Keratinocyte (primary cell): ENCODE measurements at regions not wholly inside any gene's neighbourhood (a gene's known extent, or its start where the extent isn't known, plus 50 kb on each side); places are given as distances from the start of the nearest gene placed in this dataset.

Experiments used
- DNase-seq: peaks from one replicate; pipeline ENCODE4 v3.0.0-alpha.2; 2011; ENCODE audit warnings: low read depth, missing footprints, low spot score
- FAIRE-seq: peaks from 2 replicates; lab custom pipeline; 2011; peaks lifted over from hg19 to GRCh38; lab: Jason Lieb, UNC
- H2AFZ ChIP-seq: 2 replicates; pipeline ENCODE4 v1.6.0; 2012; ENCODE audit warnings: low read length, control low read depth, inconsistent platforms; ENCODE audit not compliant: control insufficient read depth
- H3K27ac ChIP-seq: 2 replicates; pipeline ENCODE4 v1.5.1; 2011; ENCODE audit warnings: low read length; ENCODE audit not compliant: control insufficient read depth, insufficient read depth
- H3K27me3 ChIP-seq: 3 replicates; pipeline ENCODE4 v1.6.0; 2011; ENCODE audit warnings: low read length; ENCODE audit not compliant: control insufficient read depth, insufficient read depth; ENCODE audit errors: extremely low read depth
- H3K36me3 ChIP-seq, 2 experiments: 2 replicates in 1 of 2; 3 replicates in 1 of 2; pipeline ENCODE4 v1.5.1; 2011; ENCODE audit warnings: low read length in 2 of 2, mild to moderate bottlenecking in 1 of 2; ENCODE audit not compliant: control insufficient read depth in 2 of 2, insufficient read depth in 2 of 2; ENCODE audit errors: extremely low read depth in 1 of 2
- H3K4me1 ChIP-seq: 3 replicates; pipeline ENCODE4 v1.5.1; 2011; ENCODE audit warnings: low read length; ENCODE audit not compliant: control insufficient read depth, insufficient read depth; ENCODE audit errors: extremely low read depth
- H3K4me2 ChIP-seq: 3 replicates; pipeline ENCODE4 v1.6.0; 2011; ENCODE audit warnings: low read depth, low read length; ENCODE audit not compliant: control insufficient read depth, insufficient read depth; ENCODE audit errors: extremely low read depth
- H3K4me3 ChIP-seq, 3 experiments: fragments of 200-600 bp in 1 of 3; sonication (generic) in 1 of 3; 2 replicates in 2 of 3; 3 replicates in 1 of 3; pipeline ENCODE4 v1.5.1; 2011 to 2016; ENCODE audit warnings: low read length in 3 of 3, mild to moderate bottlenecking in 3 of 3, control low read depth in 2 of 3, inconsistent platforms in 1 of 3, low read depth in 1 of 3, mixed read lengths in 1 of 3, mixed run types in 1 of 3, moderate library complexity in 1 of 3; ENCODE audit not compliant: control insufficient read depth in 2 of 3, insufficient read depth in 2 of 3; ENCODE audit errors: extremely low read depth in 1 of 3
- H3K79me2 ChIP-seq: 2 replicates; pipeline ENCODE4 v1.6.0; 2012; ENCODE audit warnings: low read length; ENCODE audit not compliant: control insufficient read depth, insufficient read depth
- H3K9ac ChIP-seq: 3 replicates; pipeline ENCODE4 v1.6.0; 2011; ENCODE audit warnings: low read length; ENCODE audit not compliant: control insufficient read depth, insufficient read depth; ENCODE audit errors: extremely low read depth
- H3K9me1 ChIP-seq: 3 replicates; pipeline ENCODE4 v1.6.0; 2011; ENCODE audit warnings: low read length; ENCODE audit not compliant: control insufficient read depth, insufficient read depth; ENCODE audit errors: extremely low read depth
- H3K9me3 ChIP-seq: 2 replicates; pipeline ENCODE4 v1.5.1; 2012; ENCODE audit warnings: low read depth, low read length; ENCODE audit not compliant: control insufficient read depth
- H4K20me1 ChIP-seq: 3 replicates; pipeline ENCODE4 v1.6.0; 2011; ENCODE audit warnings: low read length; ENCODE audit not compliant: control insufficient read depth, insufficient read depth; ENCODE audit errors: extremely low read depth
- EZH2 ChIP-seq: IDR thresholded peaks from one replicate; pipeline ENCODE4 v1.6.1; 2012; ENCODE audit warnings: inconsistent platforms, mild to moderate bottlenecking, low read length, moderate library complexity
- dilution Hi-C: fragments of 300-500 bp; cut with MboI; formaldehyde crosslinking; loops from one replicate; pipeline ENCODE4 v1.7.0; 2020; ENCODE audit warnings: low sequenced_read_pairs; ENCODE audit not compliant: extremely low pct_ligation_motif_present
- TF ChIP-seq, protein P1 (sequence below), 3 experiments: IDR thresholded peaks in 1 of 3; conservative IDR thresholded peaks in 1 of 3; optimal IDR thresholded peaks in 1 of 3; 2 replicates in 2 of 3; 3 replicates in 1 of 3; pipeline versions ENCODE3 to v1.5.1; 2011; ENCODE audit warnings: low read length in 3 of 3, mild to moderate bottlenecking in 3 of 3, moderate library complexity in 2 of 3, control low read depth in 1 of 3, inconsistent platforms in 1 of 3; ENCODE audit not compliant: insufficient read depth in 2 of 3; ENCODE audit errors: extremely low read depth in 1 of 3

DNA sequence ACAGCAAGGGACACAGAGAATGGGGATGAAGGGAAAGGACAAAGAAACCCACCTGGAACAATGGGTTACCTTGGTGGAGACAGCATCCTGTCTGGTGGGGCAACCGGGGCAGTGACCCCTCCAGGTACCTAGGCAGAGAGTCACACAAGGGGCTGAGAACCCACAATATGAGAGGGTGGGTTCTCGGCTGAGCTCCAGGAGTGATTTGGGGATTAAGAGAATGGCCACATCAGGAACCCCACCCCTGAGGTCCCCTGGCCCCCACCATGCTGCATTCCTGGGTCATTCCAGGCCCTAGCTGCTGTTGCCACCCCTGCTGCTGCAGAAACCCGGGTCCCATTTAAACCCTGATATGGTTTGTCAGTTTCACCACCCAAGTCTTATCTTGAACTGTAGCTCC is 172.3 kb downstream of the RTP5 start:
- FAIRE-seq (no peak), DNase-seq (no peak)
- dilution Hi-C loops: no loop called here
- no peaks in the 10 kb centered on the region for H3K4me1 ChIP-seq
- TF ChIP-seq EZH2: no peak
- TF ChIP-seq, protein P1, sequence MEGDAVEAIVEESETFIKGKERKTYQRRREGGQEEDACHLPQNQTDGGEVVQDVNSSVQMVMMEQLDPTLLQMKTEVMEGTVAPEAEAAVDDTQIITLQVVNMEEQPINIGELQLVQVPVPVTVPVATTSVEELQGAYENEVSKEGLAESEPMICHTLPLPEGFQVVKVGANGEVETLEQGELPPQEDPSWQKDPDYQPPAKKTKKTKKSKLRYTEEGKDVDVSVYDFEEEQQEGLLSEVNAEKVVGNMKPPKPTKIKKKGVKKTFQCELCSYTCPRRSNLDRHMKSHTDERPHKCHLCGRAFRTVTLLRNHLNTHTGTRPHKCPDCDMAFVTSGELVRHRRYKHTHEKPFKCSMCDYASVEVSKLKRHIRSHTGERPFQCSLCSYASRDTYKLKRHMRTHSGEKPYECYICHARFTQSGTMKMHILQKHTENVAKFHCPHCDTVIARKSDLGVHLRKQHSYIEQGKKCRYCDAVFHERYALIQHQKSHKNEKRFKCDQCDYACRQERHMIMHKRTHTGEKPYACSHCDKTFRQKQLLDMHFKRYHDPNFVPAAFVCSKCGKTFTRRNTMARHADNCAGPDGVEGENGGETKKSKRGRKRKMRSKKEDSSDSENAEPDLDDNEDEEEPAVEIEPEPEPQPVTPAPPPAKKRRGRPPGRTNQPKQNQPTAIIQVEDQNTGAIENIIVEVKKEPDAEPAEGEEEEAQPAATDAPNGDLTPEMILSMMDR (optimal IDR thresholded peaks at IDR 0.05 in 1 of 3, IDR thresholded peaks at IDR 0.05 in 1 of 3, conservative IDR thresholded peaks at IDR 0.05 in 1 of 3; ENCODE audit: extremely low read depth in 1 of 3, insufficient read depth in 2 of 3, low read length in 3 of 3): no peak
- no peaks in the 10 kb centered on the region for H3K79me2 ChIP-seq
- no peak overlapping the region for H3K4me2 ChIP-seq
- peaks cover 15% of the 10 kb centered on the region for H3K27me3 ChIP-seq
- no peaks in the 10 kb centered on the region for H3K9me1 ChIP-seq
- H2AFZ ChIP-seq: no peak overlapping the region
- H3K4me3 ChIP-seq: no peak overlapping the region
- no peak overlapping the region for H3K27ac ChIP-seq
- no peak overlapping the region for H3K9ac ChIP-seq
- H3K36me3 ChIP-seq: no peaks in the 10 kb centered on the region
- no peaks in the 10 kb centered on the region for H3K9me3 ChIP-seq
- no peaks in the 10 kb centered on the region for H4K20me1 ChIP-seq

DNA sequence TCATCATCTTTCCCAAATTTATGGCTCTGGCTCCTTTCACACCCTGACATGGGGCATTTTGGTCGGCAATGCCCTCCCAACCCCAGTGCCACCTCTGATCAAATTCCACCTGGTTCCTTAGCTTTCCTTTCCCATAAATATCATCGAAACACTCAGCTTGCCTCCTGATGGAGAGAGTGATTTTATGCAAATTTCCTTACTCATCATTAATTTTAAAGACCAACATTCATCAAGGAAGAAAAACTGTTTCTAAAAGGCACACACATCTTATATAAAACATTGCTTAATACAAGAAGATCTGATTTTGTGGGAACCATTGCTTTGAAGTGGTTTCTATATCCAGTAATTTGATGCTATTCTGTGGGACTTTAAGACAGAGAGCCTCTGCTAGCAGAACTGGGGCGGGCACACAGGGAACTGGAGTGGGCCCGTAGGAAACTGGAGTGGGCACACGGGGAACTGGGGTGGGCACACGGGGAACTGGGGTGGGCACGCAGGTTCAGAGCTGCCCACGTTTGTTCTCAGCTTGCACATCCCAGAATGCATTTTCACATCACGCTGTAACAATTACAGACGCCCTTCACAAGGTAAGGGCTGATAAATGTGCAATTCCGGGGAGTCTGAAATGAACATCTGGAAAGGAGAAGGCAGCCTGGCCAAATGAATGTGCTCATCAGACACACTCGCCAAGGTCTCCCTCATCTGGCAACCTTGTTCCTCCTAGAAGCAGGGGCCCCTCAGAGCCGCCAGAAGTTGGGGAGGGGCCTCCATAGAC is 174.2 kb downstream of the RTP5 start:
- dilution Hi-C loops: no loop called here
- TF ChIP-seq, protein P1 (optimal IDR thresholded peaks at IDR 0.05 in 1 of 3, IDR thresholded peaks at IDR 0.05 in 1 of 3, conservative IDR thresholded peaks at IDR 0.05 in 1 of 3; ENCODE audit: extremely low read depth in 1 of 3, insufficient read depth in 2 of 3, low read length in 3 of 3): no peak
- no peak for TF ChIP-seq EZH2

More for the DNA sequence above, 174.2 kb downstream of the RTP5 start:
- Histone ChIP-seq H3K4me1 (no peaks in the 10 kb centered on the region), H3K27me3 (peaks cover 14% of the 10 kb centered on the region), H3K27ac (no peak overlapping the region), H3K4me2 (no peak overlapping the region), H3K79me2 (no peaks in the 10 kb centered on the region), H4K20me1 (no peaks in the 10 kb centered on the region), H3K9ac (no peak overlapping the region), H3K4me3 (no peak overlapping the region), H3K36me3 (no peaks in the 10 kb centered on the region), H2AFZ (no peak overlapping the region), H3K9me3 (no peaks in the 10 kb centered on the region), H3K9me1 (no peaks in the 10 kb centered on the region)
- FAIRE-seq (no peak), DNase-seq (no peak)
